HG02973 (cell line): ENCODE measurements at regions not wholly inside any gene's neighbourhood (a gene's known extent, or its start where the extent isn't known, plus 50 kb on each side); places are given as distances from the start of the nearest gene placed in this dataset.

Experiments used
- ATAC-seq: cut with Tn5 transposase; IDR thresholded peaks from one replicate; pipeline ENCODE4 v1.9.1; 2021; ENCODE audit warnings: moderate library complexity; ENCODE audit not compliant: unreplicated experiment

GRCh38 chr12:40615590-40615989 lies 76.6 kb upstream of the CNTN1 start:
- no peak for ATAC-seq

GRCh38 chr12:40616383-40616915 lies 75.8 kb upstream of the CNTN1 start:
- no peak for ATAC-seq

- no peak for ATAC-seq
Observed at GRCh38 chr12:40618636-40619035, 73.6 kb upstream of the CNTN1 start.

GRCh38 chr12:40620564-40621019 lies 71.6 kb upstream of the CNTN1 start:
- no peak for ATAC-seq

- ATAC-seq = peak; percentile 70
Observed at GRCh38 chr12:40622246-40622838, 69.9 kb upstream of the CNTN1 start.

GRCh38 chr12:40632171-40632570 lies 60.1 kb upstream of the CNTN1 start:
- ATAC-seq = no peak

GRCh38 chr12:40632933-40633332 lies 59.3 kb upstream of the CNTN1 start:
- ATAC-seq = no peak

- no peak for ATAC-seq
Observed at GRCh38 chr12:40634517-40635131, 57.6 kb upstream of the CNTN1 start.

GRCh38 chr12:40635141-40635731 lies 57.0 kb upstream of the CNTN1 start:
- no peak for ATAC-seq
